ENCODE measurements at regions not wholly inside any gene's neighbourhood (a gene's known extent, or its start where the extent isn't known, plus 50 kb on each side); places are given as distances from the start of the nearest gene placed in this dataset.

GRCh38 chr12:72219937-72220336 lies 52.2 kb upstream of the TRHDE start:
- Histone ChIP-seq H2BK120ac (ENCODE audit: low read depth, low read length, poor library complexity, severe bottlenecking) (no peak overlapping the region), H3T11ph (ENCODE audit: low read length) (no peak overlapping the region), H4K20me1 (ENCODE audit: control insufficient read depth, insufficient read depth, insufficient read length) (no peaks in the 10 kb centered on the region), H2BK20ac (ENCODE audit: low read depth, low read length, poor library complexity, severe bottlenecking) (peak overlapping the region; percentile 75), H3K4me1 (ENCODE audit: insufficient read depth, low read length) (no peaks in the 10 kb centered on the region; the same call in 1 of the 2 replicates), H3K9ac (ENCODE audit: extremely low read depth, insufficient read length, low read length) (no peak overlapping the region), H3K14ac (ENCODE audit: insufficient read depth, low read length) (no peak overlapping the region), H2AFZ (ENCODE audit: low read length) (no peak overlapping the region), H3K79me2 (ENCODE audit: insufficient read depth, low read length) (no peaks in the 10 kb centered on the region), H3K27ac (ENCODE audit: insufficient read length, low read depth, low read length) (no peak overlapping the region), H4K5ac (ENCODE audit: insufficient read length, low read depth, low read length) (no peak overlapping the region), H3K18ac (ENCODE audit: insufficient read length, low read depth, low read length) (no peak overlapping the region), H2BK12ac (ENCODE audit: insufficient read length, low read depth, low read length) (no peak overlapping the region), H4K8ac (replicated peaks; ENCODE audit: insufficient read length, low read depth, low read length) (no peak overlapping the region), H3K4me2 (ENCODE audit: insufficient read depth, insufficient read length, low read length) (no peak overlapping the region), H2BK15ac (ENCODE audit: low read depth, low read length) (no peak overlapping the region), H2AK5ac (ENCODE audit: insufficient read length, low read length) (no peak overlapping the region), H3K27me3 (ENCODE audit: insufficient read depth, low read length) (no peaks in the 10 kb centered on the region), H3K56ac (ENCODE audit: insufficient read length, low read depth, low read length) (no peak overlapping the region), H3K23me2 (ENCODE audit: insufficient read length, low read depth, low read length, poor library complexity, severe bottlenecking) (no peaks in the 10 kb centered on the region), H3K9me3 (ENCODE audit: control insufficient read depth, low read depth, low read length) (no peaks in the 10 kb centered on the region), H3K79me1 (ENCODE audit: insufficient read depth, low read depth, low read length, poor library complexity, severe bottlenecking) (no peaks in the 10 kb centered on the region), H3K4ac (ENCODE audit: low read depth, low read length) (no peak overlapping the region), H3K23ac (ENCODE audit: insufficient read length, low read depth, low read length) (no peak overlapping the region), H2BK5ac (ENCODE audit: insufficient read length, low read length) (no peak overlapping the region), H4K91ac (ENCODE audit: insufficient read length, low read depth, low read length) (no peak overlapping the region)
- Mint-ChIP-seq H3K4me3 (no peak overlapping the region), H3K4me1 (peaks cover 12 to 14% of the 10 kb centered on the region in 2 experiments), H3K27me3 (ENCODE audit: low read depth) (no peaks in the 10 kb centered on the region), H3K36me3 (ENCODE audit: insufficient read depth in 1 of 3, low read depth in 3 of 3) (no peaks in the 10 kb centered on the region), H3K9me3 (no peaks in the 10 kb centered on the region; a peak in 1 of 5 replicates), H3K27ac (no peak overlapping the region)
- TF ChIP-seq, protein P1, sequence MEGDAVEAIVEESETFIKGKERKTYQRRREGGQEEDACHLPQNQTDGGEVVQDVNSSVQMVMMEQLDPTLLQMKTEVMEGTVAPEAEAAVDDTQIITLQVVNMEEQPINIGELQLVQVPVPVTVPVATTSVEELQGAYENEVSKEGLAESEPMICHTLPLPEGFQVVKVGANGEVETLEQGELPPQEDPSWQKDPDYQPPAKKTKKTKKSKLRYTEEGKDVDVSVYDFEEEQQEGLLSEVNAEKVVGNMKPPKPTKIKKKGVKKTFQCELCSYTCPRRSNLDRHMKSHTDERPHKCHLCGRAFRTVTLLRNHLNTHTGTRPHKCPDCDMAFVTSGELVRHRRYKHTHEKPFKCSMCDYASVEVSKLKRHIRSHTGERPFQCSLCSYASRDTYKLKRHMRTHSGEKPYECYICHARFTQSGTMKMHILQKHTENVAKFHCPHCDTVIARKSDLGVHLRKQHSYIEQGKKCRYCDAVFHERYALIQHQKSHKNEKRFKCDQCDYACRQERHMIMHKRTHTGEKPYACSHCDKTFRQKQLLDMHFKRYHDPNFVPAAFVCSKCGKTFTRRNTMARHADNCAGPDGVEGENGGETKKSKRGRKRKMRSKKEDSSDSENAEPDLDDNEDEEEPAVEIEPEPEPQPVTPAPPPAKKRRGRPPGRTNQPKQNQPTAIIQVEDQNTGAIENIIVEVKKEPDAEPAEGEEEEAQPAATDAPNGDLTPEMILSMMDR (conservative IDR thresholded peaks at IDR 0.05): no peak
- no peak for DNase-seq

All from H9 (cell line).